WI38 (cell line): ENCODE measurements at regions not wholly inside any gene's neighbourhood (a gene's known extent, or its start where the extent isn't known, plus 50 kb on each side); places are given as distances from the start of the nearest gene placed in this dataset.

Source experiments
- H3K4me3 ChIP-seq: 2 replicates; pipeline ENCODE4 v1.5.1; 2011; ENCODE audit warnings: low read depth, mild to moderate bottlenecking, control low read depth, low read length
- CTCF ChIP-seq: IDR thresholded peaks from 2 replicates; pipeline ENCODE4 v1.5.1; 2012; ENCODE audit warnings: low read depth, mild to moderate bottlenecking, control low read depth, low read length

DNA sequence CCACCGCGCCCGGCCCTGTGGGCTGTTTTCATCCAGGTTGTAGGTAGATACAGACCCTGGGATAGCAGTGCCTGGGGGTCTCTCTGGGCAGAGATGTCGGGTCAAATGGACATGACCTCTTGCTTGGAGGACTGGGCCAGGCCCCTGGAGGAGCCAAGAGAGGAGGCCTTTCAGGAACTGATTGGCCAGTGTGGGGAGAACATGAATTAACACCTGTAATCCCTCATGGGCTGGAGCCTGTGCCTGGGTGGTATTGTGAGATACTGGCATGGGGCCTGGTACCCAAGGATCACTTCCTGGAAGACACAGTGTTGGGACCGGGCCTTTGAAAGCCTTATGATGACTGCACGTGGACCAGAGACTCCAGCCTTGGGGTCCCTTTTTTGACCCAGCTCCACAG, 158.7 kb upstream of the SKOR2 start:
- H3K4me3 ChIP-seq, result no peak overlapping the region
- no peak for TF ChIP-seq CTCF

DNA sequence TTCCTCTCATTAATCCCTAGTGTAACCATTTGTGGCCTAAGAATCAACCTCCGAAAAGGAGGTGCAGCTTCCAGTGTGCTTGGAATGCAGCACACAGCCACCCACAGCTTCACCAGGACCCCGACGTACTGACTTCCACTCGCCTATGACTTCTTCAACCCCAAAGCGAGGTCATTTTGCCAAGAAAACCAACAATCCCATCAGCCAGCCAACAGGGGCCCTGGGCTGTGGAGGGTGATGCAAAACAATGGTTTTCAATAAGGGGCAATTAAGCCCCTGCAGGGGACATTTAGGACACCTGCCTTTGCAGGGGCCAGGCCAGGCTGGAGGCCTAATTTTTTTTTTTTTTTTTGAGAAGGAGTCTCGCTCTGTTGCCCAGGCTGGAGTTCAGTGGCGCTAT, 158.1 kb upstream of the SKOR2 start:
- no peak for TF ChIP-seq CTCF
- H3K4me3 ChIP-seq, result no peak overlapping the region

DNA sequence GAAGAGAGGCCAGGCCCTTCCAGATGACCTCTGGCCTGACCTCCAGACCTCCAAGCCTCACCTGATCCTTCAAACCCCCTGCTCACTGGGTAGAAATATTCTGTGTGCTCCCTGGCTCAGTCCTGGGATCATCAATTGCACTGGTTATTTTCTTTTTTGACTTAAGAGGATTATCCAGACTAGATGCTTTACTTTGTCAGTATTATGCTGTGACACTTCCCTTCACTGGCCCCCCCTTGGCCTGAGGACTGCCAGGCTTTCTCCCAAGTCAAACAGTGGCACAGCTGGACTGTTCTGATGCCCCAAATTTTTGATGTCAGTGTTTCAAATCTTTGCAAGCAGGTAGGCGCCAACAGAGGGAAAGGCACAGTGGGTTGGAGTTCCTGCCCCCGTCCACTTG, 156.3 kb upstream of the SKOR2 start:
- H3K4me3 ChIP-seq, result no peak overlapping the region
- TF ChIP-seq CTCF, result no peak

GRCh38 chr18:47404845-47405244, 153.4 kb upstream of the SKOR2 start:
- no peak for TF ChIP-seq CTCF
- no peak overlapping the region for H3K4me3 ChIP-seq

GRCh38 chr18:47403949-47404348, 152.5 kb upstream of the SKOR2 start:
- no peak for TF ChIP-seq CTCF

GRCh38 chr18:47403317-47403716, 151.9 kb upstream of the SKOR2 start:
- no peak for TF ChIP-seq CTCF

More at GRCh38 chr18:47403949-47404348, 152.5 kb upstream of the SKOR2 start:
- H3K4me3 ChIP-seq, result no peak overlapping the region

DNA sequence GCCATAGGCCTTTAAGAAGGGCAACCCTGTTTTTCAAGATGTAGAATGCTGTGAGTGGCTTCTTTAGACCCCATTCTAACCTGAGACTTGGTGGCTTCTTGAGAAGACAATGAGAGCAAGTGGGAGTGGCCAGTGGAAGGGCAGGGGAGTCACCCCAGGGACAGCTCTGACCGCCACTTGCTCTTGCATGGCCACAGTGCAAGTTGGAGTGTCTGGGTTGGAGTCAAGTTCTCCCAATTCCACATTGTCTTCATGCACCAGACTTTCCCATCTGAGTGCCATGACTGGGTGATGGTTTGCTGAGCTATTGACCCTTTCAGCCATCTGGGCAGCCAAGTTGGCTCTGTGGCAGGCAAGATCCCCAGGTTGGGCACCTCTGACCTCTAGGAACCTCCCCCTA, 148.0 kb upstream of the SKOR2 start:
- no peak for TF ChIP-seq CTCF

More at GRCh38 chr18:47403317-47403716, 151.9 kb upstream of the SKOR2 start:
- no peak overlapping the region for H3K4me3 ChIP-seq

More for the DNA sequence above, 148.0 kb upstream of the SKOR2 start:
- H3K4me3 ChIP-seq, result no peak overlapping the region
